DOHH2 (cell line): ENCODE measurements at regions not wholly inside any gene's neighbourhood (a gene's known extent, or its start where the extent isn't known, plus 50 kb on each side); places are given as distances from the start of the nearest gene placed in this dataset.

Experiments used
- EZH2phosphoT487 ChIP-seq: fragments of 200-600 bp; sonication (generic); IDR thresholded peaks from 2 replicates; pipeline ENCODE4 v1.6.1; 2017; ENCODE audit warnings: borderline replicate concordance, mild to moderate bottlenecking, antibody characterized with exemption, low read length, moderate library complexity, mixed read lengths
- TF ChIP-seq, protein P1 (sequence below): fragments of 200-600 bp; sonication (generic); IDR thresholded peaks from one replicate; pipeline ENCODE4 v1.5.1; 2014; ENCODE audit warnings: antibody characterized with exemption, mild to moderate bottlenecking, low read depth, low read length; ENCODE audit not compliant: poor library complexity, severe bottlenecking

DNA sequence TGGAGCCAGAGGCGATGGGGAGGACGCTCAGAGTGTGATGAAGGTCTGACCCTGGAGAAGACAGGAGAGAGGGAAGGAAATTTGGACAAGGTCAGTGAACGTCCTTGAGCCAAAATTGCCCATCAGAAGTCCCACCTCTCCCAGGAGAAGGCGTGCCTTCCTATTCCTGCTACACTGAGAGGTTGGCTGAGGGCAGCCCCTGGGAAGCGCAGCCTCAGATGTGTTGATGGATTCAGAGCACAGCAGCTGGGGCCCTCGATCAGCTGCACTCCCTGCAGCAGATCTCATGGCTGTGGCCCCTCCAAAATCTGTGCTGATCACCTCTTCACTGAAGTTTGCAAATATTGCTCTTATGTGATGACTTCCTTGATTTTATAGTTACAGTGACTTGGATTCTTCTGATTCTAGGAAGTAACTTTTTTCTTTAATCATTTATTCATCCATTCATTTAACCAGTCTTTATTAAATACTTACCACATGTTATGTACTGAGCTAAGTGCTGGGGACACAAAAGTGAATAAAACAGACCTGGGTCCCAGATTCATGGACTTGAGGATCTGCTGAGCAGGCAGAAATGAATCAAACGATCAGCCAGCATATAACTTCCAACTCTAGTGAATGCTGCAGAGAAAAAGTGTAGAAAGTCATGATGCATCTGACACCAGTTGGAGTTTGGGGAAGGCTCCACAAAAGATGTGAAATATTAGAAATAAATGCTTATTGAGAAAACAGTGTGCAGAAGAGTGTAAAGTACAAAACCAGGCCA lies 69.6 kb upstream of the ARMC2 start:
- TF ChIP-seq, protein P1, sequence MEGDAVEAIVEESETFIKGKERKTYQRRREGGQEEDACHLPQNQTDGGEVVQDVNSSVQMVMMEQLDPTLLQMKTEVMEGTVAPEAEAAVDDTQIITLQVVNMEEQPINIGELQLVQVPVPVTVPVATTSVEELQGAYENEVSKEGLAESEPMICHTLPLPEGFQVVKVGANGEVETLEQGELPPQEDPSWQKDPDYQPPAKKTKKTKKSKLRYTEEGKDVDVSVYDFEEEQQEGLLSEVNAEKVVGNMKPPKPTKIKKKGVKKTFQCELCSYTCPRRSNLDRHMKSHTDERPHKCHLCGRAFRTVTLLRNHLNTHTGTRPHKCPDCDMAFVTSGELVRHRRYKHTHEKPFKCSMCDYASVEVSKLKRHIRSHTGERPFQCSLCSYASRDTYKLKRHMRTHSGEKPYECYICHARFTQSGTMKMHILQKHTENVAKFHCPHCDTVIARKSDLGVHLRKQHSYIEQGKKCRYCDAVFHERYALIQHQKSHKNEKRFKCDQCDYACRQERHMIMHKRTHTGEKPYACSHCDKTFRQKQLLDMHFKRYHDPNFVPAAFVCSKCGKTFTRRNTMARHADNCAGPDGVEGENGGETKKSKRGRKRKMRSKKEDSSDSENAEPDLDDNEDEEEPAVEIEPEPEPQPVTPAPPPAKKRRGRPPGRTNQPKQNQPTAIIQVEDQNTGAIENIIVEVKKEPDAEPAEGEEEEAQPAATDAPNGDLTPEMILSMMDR = no peak
- no peak for TF ChIP-seq EZH2phosphoT487
